GM21825 (cell line): ENCODE measurements at regions not wholly inside any gene's neighbourhood (a gene's known extent, or its start where the extent isn't known, plus 50 kb on each side); places are given as distances from the start of the nearest gene placed in this dataset.
"Not testable (repeated sequence)": the region's sequence is repeated elsewhere in the genome, so short reads cannot be mapped to it uniquely, and the experiment has no call there.

ENCODE experiments used
- ATAC-seq: cut with Tn5 transposase; IDR thresholded peaks from one replicate; pipeline ENCODE4 v1.9.1; 2021; ENCODE audit warnings: mild to moderate bottlenecking, moderate library complexity; ENCODE audit not compliant: unreplicated experiment

DNA sequence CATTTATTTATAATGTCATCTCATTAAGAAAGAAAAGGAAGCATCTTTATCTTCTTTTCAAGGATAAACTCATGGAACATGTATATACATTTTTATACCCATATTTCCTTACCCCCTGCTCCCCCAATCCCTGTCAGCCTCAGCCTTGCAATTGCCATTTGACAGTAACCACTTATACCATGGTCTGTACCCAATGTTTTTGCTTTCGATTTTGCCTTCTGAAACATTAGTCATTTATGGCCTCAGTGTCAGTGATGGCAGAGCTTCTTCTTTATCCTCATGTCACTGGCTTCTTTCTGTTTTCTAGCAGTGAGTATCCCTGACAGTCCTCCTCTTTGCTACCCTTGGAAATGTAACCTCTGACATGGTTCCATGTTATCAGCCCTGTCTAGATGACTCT lies 228.4 kb downstream of the SPRY1 start:
- no peak for ATAC-seq

- no peak for ATAC-seq
Measured at GRCh38 chr4:123628288-123628687, 231.7 kb downstream of the SPRY1 start.

DNA sequence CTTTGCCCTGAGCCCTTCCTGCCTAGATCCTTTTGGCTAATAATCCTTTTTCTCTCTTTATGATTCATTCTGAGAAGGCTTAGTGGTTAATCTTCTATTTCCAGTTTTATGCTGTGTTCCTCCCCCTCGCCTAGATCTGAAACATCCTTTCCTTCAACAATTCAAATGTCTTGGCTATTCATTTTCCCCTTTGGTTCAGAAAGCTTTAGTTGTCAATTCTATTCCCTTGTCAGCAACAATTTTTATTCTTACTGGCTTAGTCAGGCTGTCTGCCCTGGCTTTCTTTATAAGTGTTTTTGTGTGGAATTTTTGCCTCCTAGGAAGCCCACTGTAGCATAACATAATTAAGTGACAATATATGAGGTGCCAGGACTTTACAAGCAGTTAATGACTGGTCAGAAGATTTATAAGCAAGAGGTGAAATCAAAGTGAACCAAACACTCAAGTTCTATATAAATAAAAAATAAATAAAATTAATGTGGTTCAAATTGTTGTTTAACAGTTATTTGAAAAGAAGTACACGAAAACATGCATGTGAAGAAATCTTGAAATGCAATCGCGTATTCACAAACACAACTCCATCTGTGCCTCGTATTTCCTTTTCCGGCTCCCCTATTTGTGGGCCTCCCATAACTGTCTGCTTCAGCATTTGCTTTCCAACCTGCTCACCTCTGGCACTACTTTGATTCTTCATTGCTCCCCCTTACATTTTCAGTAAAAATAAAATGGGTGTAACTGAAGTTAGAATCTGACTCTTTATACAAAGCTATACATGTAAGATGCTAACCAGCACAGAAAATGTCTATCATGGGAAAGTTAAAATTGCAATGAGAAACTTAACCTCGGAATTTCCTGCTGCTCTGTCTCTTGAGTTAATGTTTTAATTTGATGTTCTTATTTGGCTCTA lies 235.4 kb downstream of the SPRY1 start:
- no peak for ATAC-seq

DNA sequence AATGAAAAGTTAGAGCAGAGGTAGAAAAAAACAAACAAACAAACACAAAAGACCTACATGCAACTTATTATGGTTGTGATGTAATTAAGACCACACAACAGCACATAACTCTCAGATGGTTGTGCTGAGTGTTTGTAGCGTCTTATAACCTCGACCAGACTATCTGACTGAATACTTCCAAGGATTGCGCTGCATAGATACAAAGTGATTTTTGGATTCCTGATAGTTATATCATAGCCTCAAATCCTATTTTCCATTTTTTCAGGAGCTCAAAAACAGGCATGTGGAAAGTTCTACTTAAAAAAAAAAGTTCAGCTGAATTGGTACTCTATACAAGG lies 236.1 kb downstream of the SPRY1 start:
- ATAC-seq, result no peak

DNA sequence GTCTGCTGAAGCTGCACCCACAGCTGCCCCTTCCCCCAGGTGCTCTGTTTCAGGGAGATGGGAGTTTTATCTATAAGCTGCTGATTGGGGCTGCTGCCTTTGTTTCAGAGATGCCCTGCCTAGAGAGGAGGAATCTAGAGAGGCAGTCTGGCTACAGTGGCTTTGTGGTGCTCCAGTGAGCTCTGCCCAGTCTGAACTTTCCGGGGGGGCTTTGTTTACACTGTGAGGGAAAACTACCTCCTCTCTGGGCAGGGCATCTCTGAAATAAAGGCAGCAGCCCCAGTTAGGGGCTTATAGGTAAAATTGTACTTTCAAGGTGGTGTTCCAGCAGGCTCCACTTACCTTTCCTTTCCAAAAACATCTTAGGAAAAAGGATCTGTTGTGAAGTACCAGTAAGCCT lies 242.2 kb downstream of the SPRY1 start:
- ATAC-seq, result no peak

GRCh38 chr4:123640271-123640670 lies 243.7 kb downstream of the SPRY1 start:
- ATAC-seq, result no peak

DNA sequence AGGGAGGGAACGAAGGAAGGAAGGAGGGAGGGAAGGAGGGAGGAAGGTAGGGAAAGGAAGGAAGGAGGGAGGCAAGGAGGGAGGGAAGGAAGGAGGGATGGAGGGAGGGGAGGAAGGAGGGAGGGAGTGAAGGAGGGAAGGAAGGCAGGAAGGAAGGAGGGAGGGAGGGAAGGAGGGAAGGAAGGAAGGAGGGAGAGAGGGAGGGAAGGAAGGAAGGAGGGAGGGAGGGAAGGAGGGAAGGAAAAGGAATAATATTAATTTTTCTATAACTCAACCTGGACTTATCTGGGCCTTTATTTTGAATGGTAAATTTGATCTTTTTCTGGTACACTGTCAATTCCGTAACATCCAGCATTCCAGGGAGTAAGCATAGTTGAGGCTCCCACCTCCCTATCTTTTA lies 244.2 kb downstream of the SPRY1 start:
- ATAC-seq, result no peak

DNA sequence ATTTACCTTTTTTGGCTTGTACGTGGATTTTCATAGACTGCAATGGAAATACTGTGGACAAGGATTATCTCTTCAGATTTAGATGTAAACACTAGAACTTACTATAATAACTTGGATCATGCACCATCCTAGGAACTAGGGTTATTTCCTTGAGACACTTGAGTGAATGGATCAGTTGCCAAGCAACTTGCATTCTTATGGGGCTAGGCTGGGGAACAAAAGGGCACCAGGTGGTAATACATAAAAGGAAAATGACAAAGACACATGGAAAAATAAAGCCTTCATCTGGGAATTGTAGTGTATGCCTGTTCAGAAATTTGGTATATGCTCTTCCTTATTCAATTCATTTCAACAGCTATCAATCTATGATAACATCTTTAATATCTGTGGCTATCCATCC lies 247.1 kb downstream of the SPRY1 start:
- ATAC-seq, result no peak

DNA sequence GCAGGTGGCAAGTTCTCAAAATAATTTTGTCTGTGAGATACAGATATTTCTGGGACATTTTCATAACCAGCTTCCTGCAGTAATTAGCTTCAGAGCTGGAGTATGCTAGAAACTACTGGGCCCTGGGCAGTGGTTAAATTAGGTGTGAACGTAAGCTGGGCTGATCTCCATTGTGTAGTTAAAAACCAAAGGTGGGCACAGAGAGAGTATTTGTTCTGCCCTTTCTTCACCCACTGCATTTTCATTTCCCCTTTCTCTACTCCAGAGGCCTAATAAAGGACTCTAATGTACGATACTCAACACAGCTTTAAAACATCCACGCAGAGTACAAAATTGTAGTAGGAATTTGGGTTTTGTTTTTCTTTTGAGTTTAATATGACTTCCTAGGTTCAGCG lies 252.7 kb downstream of the SPRY1 start:
- peak; percentile 91 for ATAC-seq

DNA sequence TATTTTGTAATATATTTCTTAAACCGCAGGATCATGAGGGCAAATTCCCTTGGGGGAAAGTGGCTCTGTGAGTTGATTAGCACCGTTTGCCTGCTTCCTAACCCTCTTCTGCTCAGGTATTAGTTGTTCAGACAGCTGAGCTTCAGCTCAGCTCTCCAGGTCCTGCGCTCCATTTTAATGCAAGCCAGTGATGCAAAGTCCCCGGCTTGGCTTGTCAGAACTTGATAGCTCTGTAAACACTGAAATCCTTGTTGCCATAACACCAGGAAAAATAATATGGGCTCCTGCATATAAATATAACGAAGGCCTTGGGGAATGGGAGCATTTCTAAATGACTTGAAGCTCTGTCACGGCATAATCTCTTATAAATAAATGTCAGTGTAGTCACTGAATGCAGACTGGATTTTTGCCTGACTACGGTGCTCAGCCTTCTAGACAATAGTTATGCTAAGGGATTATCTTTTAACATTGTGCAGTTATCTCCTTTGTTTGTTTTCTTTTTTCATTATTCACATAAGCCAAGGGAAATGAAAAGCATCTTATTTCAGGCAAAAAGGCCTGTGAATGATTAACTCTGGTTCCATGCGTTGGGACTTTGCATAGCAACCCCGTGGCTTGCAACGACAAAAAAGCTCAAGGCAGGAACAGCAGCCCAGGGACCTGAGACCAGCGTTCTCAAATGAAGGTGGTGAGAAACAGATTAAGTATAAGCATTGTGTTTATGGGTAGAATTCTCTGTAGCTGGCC lies 253.2 kb downstream of the SPRY1 start:
- ATAC-seq, result peak; percentile 31

DNA sequence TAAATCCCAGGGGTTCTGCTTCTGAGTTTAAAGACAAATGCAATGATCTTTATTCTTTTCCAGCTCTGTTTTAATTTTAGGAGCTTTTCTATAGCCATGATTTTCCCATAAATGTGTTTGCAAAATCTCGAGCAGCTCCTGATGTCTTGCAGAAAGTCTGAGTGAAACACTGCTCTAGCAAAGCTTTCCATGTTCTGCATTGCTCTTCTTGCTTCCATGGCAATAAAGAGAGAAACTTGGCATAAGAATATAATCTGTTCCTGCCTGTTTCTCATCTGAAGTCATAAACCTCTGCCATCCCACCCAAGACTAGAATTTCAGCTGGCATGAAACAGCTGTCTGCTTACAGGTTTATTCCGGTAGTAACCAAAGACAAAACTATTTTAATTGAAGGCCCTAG lies 254.5 kb downstream of the SPRY1 start:
- no peak for ATAC-seq

DNA sequence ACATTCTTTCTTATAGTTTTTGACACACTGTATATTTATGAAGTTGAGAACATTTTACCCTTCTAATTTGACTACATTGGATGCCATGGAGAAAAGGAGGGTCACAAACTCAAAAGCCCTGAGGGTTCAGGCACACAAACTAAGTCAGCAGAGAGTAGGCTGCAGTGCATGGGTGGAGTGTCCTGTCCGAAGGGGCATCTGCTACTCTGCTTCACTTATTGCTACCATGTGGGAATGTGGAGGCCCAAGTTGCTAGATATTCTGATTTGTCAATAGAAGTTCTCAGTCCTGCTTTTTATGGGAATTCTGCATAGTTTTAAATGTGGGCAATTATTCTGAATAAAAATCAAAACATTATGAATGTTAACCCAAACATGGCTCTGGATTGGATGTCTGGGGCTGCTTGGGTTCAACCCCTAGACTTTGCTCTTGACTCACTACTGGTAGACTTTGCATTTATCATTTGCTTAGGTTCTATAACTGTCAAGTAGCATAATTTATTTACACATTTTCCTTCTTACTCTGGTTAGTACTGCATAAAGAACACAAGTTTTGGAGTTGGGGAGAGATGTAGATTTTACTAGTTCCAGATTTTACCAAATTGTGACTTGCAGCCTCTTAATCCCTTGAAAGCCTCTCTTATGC lies 255.1 kb downstream of the SPRY1 start:
- no peak for ATAC-seq

DNA sequence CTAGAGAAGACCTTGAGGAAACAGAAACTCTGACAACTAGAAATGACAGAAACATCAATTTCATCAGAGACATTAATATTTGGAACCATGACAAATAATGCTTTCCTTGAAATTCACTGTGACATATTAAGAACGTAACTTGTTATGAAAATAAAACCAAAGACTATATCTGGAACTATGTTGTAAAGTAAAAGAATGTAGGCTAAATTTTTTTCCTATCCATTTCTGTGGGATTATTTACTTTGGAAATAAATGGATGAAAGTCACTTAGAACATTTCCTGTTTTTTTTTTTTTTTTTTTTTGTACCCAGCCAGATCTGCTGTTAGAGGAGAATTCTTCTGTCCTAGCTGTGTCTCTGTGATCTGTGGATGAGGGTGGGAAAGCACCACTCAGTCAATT lies 255.9 kb downstream of the SPRY1 start:
- ATAC-seq, result no peak

- no peak for ATAC-seq
Measured at GRCh38 chr4:123653236-123653635, 256.6 kb downstream of the SPRY1 start.

GRCh38 chr4:123656746-123657294 lies 260.2 kb downstream of the SPRY1 start:
- not testable (repeated sequence) for ATAC-seq

- ATAC-seq, result not testable (repeated sequence)
Measured at GRCh38 chr4:123657606-123658005, 261.0 kb downstream of the SPRY1 start.

- ATAC-seq, result no peak
Measured at GRCh38 chr4:123659262-123659661, 262.7 kb downstream of the SPRY1 start.

DNA sequence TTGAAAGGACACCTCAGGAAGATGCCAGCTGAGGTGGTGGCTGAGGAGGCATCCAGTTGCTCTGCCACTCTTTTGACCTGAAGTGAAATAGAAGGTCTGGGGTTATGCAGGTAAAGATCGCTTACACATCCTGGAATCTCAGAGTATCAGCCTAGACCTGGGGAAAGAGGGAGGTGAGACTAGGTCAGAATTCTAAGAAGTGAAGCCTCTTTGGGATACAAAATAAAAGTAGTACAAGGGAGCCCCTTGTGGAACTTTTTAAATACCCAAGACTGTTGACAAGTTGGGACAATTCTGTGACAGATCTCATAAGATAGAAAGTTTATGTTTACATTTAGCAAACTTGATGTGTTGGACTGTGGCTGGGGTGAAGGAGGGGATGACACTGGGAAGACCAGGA lies 263.1 kb downstream of the SPRY1 start:
- ATAC-seq, result no peak

- no peak for ATAC-seq
Measured at GRCh38 chr4:123661080-123661737, 264.6 kb downstream of the SPRY1 start.

GRCh38 chr4:123662827-123663226 lies 266.2 kb downstream of the SPRY1 start:
- ATAC-seq, result no peak

GRCh38 chr4:123666486-123666885 lies 269.9 kb downstream of the SPRY1 start:
- ATAC-seq, result no peak
